DMS114 treated with DMSO at 0.1 percent for 48 hours (cell line): ENCODE measurements at regions not wholly inside any gene's neighbourhood (a gene's known extent, or its start where the extent isn't known, plus 50 kb on each side); places are given as distances from the start of the nearest gene placed in this dataset.
"Not testable (repeated sequence)": the region's sequence is repeated elsewhere in the genome, so short reads cannot be mapped to it uniquely, and the experiment has no call there.

Source experiments
- DNase-seq: peaks from one replicate; lab custom pipeline; 2025; ENCODE audit not compliant: unreplicated experiment; lab: John Stamatoyannopoulos, UW

DNA sequence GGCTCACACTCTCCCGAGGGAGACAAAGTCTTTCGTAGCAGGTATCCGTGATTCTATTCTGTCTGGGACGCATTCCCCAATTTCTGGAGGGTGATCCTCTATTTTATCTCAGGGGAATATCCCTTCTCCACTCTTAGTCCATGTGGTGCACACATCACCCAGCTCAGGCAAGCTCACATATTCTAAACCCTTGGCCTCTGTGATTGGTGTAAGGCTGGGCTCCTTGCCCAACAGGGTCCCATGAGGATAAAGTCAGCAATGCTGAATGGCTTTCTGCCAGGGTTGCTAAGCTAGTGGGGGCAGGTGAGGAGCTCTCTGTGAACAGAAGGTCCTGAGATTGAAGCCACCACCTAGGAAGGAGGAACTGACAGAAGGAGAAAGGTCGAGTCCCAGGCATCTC lies 137.2 kb downstream of the CDH26 start:
- DNase-seq: no peak

DNA sequence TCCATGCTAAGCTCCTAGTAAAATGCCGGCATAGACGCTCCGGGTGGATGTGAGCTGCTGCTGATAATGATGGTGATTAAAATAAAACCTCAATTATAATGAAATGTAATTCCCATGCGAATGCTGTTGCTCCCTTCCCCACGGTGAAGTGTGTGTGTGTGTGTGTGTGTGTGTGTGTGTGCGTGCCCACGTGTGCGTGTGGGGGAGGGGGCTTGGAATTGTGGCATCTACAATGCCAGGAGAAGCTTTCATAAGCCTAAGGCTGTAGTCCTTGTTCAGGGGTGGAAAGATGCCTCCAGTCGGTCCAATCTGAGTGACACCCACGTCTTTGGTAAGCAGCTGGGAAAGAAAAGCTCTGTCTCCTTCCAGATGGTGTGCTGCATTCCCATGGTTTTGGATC lies 137.9 kb downstream of the CDH26 start:
- DNase-seq: no peak

DNA sequence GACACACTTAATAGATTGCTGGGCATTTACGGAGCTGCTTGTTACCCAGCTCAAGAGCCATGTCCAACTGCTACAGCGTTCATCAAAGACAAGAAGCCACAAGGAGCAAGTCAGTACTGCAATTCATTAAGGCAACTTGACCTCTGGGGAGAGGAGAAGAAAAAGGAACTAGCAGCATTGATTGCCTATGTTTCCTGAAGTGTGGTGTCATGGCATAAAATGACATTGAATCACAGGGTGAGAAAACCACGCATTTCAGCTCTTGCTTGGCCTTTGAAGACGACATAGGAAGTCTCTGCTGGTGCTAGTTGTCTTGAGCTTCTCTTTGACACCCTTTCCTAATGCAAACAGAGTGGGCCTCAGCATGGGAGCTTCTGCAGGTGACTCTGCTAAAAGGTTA lies 139.1 kb downstream of the CDH26 start:
- DNase-seq: no peak

DNA sequence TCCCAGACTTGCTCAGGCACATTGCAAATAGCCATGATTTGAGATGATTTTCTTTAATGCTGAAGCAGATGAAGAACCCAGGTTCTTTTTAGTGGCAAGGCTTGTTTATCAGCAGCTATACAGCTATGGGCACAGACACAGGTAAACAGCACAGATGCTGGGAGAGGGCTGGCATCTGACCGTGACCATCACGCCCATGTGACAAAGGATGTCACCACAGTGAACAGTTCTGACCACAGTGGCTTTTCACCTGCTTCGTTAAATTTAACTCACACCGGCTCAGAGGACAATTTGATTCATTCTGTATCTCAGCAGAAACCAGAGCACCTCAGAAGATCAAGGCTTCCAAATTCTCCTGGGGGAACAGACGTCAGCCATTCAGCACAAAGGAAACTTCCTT lies 142.6 kb downstream of the CDH26 start:
- DNase-seq: no peak

DNA sequence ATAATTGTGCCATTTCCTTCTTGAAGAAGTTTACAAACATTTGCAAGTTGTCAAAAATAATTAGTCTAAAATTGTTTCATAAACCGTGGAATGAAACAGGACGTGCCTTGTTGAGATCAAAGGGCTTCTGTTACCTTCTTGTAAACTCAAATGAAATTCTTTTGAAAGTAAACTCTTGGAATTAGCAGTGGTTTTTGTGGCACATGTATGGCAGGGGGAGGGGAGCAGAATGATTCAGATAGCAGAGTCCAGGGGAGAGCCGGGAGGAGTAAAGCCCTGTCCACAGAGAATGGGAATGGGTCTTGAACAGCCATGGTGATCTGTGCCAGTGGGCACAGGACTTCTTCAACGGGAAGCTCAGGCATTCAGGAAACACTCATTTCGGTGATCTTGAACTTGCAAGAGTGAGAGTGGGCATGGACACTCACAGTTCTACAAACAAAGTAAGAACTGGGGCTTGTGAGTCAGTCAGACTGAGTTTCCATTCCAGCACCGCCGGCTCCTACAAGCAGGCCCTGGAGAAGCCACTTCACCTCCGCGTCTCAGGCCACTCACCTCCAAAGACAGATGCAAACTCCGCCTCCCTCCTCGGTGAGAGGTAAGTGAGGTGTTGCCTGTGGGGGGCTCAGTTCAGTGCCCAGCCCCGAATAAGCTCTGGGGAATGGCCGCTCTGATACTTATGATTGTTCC lies 143.1 kb downstream of the CDH26 start:
- no peak for DNase-seq

DNA sequence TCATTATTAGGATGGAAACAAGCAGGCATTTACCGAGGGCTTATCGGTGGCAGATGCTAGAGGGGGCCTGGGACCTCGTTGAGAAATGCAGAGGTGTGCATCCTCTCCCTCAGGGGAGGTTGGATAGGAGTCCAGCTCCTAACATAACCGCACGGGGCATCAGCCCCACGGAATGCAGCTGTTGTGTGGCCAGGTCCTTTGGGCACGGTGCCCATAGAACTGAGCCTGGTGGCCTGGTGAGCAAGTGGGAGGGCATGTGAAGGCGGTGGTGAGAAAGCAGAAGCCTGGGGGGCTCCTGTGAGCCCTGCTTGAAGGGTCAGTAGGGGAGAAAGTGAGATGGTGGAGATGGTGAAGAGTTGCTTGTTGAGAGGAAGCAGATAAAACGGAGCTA lies 143.7 kb downstream of the CDH26 start:
- no peak for DNase-seq

DNA sequence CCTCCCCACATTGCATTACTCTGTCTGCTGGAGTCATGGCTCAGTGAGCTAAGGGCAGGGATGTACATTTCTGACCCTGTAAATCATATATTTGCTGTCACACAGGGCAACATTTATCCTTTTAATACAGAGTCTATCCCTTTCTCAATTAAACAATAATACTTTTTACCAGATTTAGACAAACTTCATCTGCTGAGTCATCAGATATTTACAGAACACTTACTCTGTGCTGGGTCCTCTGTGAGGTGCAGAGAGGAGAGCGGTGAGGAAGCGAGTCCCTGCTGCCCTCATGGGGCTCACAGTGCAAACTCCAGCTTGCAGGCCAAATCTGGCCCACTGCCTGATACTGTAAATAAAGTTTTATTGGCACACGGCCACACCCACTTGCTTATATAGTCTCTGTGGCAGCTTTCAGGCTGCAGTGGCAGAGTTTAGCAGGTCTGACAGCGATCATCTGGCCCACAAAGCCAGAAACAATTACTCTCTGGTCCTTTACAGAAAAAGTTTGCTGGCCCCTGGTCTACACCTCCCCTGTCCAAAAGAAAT lies 144.5 kb downstream of the CDH26 start:
- no peak for DNase-seq

DNA sequence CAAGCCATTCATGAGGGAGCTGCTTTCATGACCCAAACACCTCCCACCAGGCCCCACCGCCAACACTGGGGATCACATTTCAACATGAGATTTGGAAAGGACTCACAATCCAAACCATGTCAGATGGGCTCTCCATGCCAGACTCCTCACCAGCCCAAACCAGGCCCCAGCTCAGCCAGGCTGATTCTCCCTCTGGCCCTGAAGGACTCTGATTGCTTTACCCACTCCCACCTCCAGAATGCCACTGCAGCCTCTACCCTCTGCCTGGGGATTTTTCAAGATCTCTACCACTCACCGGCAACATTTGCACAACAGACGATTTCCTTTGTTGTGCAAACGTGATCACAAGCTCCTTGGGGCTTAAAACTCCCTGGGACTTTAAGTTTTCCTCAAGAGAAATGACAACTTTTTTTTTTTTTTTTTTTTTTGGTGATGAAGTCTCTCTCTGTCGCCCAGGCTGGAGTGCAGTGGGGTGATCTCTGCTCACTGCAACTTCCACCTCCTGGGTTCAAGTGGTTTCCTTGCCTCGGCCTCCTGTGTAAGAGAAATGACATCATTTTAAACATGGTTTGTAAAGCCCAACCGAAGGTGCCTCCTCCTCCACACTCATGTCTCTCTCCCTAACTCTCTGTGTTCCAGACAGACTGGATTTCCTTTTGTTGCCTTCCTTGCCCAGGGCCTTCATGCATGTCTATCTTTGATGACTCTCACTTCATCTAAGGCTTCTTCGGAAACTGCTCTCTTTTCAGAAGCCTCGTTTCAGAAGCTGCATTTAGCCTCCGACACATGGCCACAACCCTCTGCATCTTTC lies 147.0 kb downstream of the CDH26 start:
- no peak for DNase-seq

DNA sequence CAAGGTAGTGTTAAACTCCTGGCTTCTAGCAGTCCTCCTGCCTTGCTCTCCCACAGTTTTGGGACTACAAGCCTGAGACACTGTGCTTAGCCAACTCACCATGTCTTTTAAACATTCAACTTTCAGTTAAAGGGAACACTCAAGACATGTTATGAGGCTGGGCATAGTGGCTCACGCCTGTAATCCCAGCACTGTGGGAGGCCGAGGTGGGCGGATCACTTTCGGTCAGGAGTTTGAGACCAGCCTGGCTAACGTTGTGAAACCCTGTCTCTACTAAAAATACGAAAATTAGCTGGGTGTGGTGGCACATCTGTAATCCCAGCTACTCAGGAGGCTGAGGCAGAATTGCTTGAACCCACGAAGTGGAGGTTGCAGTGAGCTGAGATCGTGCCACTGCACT lies 148.0 kb downstream of the CDH26 start:
- DNase-seq: not testable (repeated sequence)

DNA sequence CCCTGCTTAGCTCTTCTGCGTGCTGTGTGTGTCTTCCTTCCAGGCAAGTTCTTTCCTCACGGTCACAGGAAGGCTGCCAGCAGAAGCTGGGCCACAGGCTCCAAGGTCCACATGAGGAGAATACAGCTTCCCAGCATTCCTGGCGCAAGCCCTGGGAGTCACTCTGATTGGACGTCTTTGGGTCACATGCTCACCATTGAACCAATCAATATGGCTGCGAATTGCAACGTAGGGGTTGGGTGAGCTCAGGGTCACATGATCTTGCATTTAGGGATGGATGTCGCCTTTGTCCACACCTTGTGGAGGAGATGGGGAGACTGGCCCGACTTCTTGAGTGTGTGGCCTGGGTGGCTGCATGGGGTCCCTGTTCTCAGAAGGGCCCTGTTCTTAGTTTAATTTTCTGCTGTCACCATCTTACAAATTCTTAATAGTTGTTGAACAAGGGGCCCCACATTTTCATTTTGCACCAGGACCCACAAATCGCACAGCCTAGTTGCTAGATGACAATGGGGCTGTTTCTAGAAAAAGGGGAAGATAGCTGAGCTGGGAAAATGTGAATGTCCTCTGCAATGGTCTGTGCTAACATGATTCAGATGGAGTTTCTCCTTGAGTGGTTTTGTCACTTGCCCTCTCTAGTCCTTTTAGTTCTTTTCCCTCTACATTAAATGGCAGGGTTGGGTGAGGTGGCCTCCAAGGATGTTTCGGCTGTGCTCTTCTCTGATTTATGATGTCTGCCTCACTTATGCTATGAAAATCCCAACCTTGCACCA lies 149.6 kb downstream of the CDH26 start:
- DNase-seq: no peak

DNA sequence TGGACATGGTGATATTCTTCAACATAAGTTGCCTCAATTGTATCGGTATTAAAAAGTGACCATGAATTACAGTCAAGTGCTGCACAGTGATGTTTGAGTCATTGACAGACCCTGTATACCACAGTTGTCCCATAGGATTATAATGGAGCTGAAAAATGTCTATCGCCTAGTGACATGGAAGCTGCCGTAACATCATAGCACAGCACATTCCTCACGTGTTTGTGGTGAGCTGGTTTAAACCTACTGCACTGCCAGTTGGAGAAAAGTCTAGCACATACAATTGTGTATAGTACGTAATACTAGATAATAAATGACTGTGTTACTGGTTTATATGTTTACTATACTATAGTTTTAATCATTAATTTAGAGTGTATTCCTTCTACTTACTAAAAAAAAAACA lies 150.2 kb downstream of the CDH26 start:
- no peak for DNase-seq

DNA sequence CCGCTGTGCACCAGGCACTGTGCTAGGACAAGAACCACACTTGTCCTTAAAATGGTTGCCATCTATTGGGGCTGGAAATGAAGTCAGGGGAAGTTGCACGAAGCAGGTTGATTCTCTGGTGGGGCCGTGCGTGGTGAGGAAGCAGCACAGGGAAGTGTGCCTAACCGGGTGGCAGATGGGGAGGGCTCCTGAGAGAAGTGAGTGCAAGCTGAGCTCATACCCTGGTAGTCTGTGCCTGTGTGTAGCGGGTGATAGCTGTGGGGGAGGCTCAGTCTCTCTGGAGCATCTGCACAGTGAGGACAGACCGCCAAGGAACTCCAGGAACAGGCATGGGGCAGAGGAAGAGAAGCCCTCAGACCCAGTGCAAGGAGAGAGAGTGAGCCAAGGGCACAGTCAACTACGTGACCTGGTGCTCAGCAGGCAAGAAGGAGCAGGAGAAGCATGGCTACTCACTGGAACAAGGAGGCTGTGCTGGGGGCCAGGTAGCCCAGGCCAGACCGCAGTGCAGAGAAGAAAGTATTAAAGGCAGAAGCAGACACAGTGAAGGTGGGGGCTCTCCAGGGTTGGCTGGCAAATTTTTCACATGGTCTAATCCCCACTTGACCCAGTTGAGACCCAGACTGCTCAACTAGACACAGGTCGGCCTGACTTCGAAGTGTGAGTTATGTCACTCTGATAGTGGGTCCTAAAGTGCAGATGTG lies 155.0 kb downstream of the CDH26 start:
- no peak for DNase-seq

DNA sequence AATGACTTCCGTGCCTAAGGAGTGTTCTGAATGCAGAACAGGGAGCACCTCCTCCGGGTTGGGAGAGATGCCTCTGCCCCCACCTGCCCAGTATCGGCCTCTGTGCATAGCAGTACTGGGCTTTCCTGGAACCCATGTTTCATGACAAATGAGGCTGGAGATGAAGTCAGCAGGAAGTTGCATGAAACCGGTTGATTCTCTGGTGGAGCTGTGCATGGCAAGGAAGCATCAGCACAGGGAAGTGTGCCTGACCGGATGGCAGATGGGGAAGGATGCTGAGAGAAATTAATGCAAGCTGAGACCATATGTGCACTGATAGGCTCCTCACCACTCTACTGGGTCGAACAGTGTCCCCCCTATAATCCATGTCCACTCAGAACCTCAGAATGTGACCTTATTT lies 155.5 kb downstream of the CDH26 start:
- no peak for DNase-seq

DNA sequence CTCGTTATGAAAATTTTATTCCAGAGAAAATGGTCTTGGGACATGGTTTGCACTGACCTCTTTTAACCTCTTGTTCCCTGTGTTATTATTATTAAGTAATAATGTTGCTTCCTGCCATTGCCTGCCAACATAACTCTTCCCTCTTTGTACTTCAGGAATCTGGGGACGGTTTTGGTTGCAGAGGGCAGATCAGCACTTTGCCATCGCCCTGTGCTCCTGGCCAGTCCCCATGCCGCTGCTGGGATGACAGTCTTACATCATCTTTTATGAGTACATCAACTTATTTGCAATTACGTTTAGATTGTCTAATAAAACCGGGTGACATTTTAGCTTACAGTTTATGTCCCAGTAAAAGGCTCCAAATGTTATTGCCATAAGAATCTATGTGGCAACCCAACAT lies 157.2 kb downstream of the CDH26 start:
- DNase-seq: no peak

DNA sequence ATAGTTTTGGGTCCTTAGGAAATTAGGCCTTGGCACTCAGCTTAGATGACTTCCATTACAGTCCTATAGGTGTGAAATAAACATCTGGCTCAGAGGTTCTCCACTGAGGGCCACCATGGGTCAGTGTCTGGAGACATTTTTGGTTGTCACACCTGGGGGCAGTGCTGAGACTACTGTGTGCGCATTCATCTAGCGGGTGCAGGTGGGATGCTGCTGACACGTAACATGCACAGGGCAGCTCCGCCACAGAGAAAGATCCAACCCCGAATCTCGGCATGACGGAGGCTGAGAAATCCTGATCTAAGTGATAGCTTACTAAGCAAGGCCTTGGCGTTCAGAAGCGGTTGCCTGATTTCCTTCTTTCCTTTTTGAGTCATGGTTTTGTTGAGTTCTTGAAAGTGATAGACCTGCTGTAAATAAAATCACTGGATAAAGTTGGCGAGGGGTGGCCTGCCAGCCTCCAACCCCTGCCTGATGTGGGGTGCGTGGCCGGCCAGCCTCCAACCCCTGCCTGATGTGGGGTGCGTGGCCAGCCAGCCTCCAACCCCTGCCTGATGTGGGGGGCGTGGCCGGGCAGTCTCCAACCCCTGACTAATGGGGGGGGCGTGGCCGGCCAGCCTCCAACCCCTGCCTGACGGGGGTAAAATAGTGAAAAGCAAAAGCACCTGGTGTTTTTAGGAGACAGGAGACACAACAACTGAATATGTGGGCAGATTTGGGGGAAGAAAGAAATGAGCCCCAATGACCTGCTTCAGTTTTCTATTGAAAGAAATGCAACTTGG lies 158.1 kb downstream of the CDH26 start:
- no peak for DNase-seq

DNA sequence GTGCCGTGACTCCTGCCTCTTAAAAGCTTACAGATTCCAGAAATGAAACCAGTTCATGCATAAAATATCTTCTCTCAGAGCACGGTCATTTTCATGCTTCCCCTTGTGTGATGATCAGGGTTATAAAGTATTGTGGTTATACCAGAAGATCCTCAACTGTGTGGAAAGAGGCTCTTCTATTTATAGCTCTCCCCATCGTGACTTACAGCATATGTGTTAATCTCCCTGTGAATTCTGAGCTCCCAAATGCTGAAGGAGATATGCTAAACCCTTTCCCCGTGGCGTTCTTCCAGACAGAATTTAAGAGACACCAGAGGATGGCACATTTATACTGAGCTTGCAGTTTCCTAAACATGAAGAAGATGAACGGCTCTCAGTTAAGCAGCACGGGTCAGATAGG lies 158.8 kb downstream of the CDH26 start:
- no peak for DNase-seq

DNA sequence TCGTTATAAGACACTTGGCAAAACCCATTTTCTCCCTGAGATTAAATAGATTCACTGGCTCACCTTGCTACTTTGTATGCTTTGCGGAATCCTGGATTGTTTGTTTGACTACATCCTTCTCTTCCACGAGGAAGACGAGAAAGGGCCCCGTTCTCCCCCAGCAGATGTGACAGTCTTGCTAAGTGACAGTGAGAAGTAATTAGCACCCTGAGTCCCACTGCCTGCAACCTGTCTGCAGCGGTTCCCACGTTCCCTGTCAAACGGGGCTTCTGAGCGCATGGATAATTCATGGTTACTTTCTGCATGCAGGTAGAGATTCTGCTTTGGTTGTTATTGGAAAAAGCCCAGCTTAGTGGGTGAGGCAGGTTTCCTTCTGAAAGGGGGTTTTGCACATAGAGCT lies 163.7 kb downstream of the CDH26 start:
- DNase-seq: no peak

DNA sequence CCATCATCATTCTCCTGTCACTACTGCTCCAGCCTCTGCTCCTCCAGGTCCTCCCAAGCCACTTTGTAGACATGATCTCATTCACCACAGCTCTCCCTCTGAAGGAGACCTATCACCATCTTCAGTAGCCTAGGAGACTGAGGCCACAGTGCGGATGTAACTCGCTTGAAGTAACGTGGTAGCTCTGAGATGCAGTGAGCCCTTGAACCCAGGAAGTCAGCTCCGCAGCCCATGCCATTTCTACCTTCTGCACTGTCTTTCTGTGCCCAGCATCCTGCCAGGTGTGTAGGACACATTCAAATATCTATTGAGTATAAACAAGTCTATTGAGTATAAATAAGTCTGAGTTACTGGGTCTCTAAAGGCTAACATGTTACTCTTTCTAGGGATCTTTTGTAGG lies 164.4 kb downstream of the CDH26 start:
- DNase-seq: no peak

DNA sequence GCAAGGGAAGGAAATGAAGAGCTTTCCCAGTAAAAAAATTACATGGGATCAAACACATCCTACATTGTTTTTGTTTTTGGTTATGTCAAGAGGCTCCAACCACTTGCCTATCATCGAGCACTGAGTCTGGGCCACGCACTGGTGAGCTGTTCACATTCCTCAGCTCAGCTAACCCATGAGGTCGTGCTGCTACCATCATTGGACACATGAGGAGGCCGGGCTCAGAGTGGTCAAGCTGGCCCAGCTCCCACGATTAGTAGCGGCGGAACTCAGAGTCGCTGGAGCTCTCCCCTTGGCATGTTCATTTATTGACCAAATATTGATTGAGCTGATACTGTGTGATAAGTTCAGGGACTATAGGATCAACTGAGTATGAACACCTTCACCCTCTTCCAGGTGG lies 164.9 kb downstream of the CDH26 start:
- no peak for DNase-seq

DNA sequence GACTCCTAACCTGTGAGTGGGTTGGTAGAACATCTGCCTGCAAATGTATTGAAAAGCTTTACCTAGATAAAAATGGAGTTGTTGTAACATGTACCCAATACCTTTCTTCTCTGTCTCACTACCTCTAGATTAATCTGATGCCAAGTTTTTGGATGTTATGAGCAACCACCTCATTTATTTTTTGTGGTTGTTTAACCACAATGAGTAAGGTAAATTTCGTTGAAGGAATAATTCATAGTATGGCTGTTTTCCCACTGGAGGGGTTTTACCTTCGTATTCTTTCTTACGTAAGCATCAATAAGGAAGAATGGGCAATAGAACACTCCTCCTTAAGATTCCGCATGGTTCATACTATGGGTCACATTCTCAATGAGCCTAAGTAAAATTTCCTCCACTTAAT lies 165.4 kb downstream of the CDH26 start:
- DNase-seq: no peak
